Stimulated activated naive CD4-positive, alpha-beta T cell treated with Interleukin-2 at 50 U/mL for 16 hours (primary cell): ENCODE measurements at regions not wholly inside any gene's neighbourhood (a gene's known extent, or its start where the extent isn't known, plus 50 kb on each side); places are given as distances from the start of the nearest gene placed in this dataset.

Source experiments
- DNase-seq: peaks from one replicate; lab custom pipeline; 2025; lab: John Stamatoyannopoulos, UW

- DNase-seq = no peak
Observed at GRCh38 chr11:69917529-69917928, 98.3 kb upstream of the FGF3 start.

DNA sequence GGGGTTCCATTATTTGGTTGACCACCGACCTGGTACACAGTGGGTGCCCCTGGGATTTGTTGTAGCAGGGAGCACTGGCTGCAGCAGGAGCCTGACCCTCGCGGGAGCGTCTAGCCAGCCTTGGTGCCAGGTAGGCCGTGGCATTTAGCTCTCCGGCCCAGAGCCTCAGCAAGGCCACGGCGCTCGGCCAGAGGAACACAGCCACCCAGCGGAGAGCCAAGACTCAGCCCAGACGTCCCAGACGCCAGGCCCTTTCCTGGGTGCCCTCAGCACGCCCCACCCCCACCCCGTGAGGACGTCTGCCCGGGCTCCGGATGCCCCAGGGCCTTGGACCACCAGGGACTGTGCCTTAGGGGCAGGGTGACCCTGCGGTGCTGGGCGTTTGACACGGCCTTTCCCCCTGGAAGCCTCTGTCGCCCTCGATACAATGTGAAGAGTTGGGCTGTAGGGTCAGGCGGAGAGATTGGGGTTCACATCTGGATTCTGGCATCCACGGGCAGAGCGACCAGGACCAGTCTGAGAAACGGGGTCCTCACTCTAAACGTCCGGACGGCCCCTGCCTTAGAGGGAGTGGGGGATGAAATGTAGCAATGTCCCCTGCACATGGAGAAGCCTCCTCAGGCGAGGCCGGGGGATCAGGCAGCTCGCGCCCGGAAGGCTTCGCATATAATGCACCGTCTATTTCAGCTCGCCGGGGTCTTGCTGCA is 99.2 kb upstream of the FGF3 start:
- no peak for DNase-seq

- DNase-seq = peak; percentile 50
Observed at GRCh38 chr11:69918938-69919650, 99.9 kb upstream of the FGF3 start.

DNA sequence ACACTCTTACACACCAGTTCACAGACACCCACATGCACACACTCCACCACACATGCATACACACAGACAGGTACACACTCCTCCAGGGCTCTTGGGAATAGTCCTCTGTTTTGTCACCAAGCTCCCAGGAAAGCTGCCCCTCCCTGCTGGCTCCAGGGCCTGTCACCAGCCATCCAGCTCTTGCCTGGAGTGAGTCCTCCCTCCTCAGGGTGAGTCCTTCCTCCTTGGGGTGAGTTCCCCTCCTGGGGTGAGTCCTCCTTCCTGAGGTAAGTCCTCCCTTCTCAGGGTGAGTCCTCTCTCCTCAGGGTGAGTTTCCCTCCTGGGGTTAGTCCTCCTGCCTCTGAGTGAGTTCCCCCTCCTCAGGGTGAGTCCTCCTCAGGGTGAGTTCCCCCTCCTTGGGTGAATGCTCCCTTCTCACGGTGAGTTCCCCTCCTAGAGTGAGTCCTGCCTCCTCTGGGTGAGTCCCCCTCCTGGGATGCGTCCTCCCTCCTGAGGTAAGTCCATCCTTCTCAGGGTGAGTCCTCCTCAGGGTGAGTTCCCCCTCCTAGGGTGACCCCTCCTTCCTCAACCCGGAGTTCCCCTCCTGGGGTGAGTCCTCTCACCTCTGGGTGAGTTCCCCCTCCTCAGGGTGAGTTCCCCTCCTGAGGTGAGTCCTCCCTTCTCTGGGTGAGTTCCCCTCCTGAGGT is 100.6 kb upstream of the FGF3 start:
- no peak for DNase-seq

DNA sequence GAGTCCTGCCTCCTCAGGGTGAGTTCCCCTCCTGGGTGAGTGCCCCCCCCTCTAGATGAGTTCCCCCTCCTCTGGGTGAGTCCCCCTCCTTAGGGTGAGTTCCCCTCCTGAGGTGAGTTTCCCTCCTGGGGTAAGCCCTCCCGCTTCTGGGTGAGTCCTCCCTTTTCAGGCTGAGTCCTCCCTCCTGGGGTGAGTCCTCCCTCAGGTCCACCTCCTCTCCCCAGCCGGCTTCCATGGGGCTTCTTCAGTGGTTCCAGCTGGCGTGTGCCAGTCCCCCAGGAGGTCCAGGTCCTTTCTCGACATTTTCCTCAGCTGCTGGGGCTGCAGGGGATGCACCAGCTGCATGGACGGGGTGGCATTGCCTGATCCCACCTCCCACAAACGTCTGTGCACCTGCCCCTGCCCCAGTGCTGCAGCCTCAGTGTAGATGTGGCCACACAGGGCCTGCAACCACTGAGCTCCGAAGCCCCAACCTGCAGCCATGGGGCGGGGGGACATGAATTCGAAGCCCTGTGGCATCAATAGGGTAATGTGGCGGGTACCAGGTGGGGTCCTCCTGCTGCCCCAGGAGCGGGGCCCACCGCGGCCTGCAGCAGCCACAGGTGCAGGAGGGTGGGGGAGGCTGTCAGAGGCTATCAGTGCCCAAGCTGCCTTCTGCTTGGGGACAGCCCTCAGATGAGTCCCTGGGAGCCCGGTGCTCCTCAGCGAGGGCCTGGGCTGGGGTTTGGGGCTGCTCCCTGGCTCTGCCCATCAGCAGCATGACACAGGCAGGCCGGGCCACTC is 101.3 kb upstream of the FGF3 start:
- no peak for DNase-seq

GRCh38 chr11:69921128-69922014 is 102.2 kb upstream of the FGF3 start:
- DNase-seq = no peak

DNA sequence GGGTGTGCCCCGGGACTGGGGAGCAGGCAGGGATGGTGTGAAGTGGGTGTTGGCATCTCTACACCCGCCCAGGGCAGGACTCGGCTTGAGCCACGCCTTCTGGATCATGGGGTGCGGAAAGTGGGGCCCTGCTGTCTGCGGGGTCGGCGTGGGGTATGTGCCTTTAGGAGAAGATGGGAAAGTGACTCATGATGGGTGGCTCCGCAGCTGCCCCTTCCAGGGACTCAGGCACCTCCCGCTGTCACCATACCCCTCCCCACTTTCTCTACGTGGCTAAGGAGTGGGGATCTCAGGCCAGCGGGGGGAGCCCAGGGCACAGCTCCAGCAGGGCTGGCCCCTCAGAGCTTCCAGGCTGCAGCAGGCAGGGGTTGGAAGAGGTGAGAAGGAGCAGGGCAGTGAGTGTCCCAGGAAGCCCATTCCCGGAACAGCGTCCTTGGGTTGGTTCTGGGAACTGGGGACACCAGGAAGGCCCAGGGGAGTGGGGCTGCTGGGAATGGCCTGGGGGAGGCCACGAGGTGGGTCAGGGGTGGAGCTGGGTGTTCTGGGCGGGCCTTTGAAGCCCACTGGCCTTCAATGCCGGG is 102.9 kb upstream of the FGF3 start:
- DNase-seq = no peak

DNA sequence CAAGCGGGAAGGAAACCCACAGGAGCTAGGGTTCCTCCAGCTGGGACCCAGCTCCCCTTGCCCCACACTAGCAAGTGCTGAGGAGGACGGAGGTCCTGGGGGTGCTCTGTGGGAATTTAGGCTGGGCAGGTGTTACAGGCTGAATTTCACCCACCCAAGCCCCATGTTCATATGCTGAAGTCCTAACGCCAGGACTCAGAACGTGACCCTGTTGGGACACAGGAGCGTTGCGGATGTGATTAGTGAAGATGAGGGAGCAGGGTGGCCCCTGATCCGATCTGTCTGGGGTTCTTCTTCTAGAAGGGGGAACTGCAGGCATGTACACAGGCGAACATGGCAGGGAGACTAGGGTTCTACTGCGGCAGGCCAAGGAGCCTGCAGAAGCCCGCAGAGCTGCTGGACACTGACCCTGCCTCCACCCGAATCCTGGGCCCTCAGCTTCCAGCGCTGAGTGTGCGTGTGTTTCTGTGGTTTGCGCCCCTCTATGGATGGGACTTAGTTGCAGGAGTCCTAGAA is 103.4 kb upstream of the FGF3 start:
- no peak for DNase-seq

DNA sequence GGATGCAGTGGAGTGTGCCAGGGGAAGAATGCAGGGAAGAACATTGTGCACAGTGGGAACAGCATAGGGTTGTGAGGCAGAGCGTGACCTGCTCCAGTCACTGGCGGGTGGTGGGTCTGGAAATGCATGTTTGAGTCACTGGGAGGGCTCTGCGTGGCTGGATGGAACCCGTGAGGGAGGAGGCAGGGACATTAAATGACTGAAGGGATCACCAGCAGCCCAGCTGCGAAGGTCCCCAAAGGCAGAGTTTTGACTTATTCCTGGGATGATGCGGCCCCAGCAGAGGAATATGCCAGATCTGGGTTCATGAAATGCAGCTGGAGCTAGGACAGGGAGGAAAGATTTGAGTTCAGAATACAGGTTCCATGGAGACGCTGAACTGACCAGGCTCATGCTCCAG is 104.0 kb upstream of the FGF3 start:
- DNase-seq = no peak

DNA sequence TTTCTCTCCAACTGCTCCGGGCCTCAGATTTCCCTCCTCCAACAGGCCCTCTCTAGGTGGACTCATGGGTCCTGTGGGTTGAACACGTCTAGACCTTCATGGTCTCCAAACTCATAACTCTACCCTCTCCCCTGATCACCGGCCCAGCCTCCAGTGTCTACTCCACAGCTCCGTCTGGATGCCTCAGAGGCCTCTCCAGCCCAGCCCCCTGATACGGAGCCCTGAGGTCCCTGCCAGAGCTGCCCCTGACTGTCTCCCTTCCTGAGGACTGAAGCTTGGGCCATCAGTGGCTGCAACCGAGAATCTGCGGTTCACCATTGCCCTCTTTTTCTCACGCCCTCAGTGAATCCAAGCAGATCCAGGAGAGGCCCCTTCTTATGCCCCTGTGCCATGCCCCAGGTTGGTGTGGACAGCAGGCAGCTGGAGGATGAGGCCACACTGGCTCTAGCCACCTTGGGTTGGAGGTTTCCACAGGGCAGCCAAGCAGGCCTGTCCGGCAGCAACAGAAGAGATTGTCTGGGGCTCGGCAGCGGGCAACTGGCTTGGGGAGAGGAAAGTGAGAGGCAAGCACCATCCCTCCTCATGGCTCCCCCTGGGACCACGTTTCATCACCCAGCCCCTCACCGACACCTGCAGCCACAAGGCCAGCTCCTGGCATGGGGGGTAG is 104.6 kb upstream of the FGF3 start:
- no peak for DNase-seq

- DNase-seq = no peak
Observed at GRCh38 chr11:69924308-69925161, 105.3 kb upstream of the FGF3 start.

DNA sequence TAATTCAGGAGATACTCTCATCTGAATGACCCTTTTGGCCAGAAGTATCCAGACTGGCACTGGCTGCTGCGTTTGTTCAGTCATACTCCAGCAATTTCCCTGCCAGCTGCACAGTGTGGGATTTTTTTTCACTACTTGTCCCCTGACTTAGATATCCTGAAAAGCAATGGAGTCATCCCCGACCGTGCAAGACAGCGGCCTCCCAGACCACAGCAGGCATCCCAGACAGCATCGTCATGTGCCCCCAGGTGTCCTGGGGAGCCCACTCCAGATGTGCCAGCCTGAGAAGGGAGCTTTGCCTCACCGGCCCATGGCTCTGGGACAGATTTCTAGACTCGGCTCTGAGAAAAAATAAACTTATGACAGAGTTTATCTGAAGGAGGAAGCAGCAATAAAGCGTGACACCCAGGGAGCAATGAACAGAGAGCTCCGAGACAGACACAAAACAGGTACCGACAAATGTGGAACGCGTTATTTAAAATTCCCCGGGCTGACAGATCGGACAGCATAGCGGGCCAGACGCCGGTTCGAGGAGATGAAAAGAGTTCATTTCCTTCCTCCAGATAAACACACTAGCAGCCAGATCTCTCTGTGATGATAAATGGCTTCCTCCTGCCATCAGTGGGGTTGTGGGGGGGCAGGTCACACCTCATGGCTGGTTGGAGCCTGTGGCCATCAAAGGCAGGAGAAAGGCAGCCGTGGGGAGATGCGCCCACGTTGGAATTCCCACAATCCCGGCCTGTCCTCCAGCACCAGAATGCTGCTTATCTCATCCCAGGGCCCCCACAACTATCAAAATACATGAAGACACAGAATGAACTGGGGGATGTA is 106.4 kb upstream of the FGF3 start:
- DNase-seq = no peak

- no peak for DNase-seq
Observed at GRCh38 chr11:69926376-69927050, 107.3 kb upstream of the FGF3 start.

- no peak for DNase-seq
Observed at GRCh38 chr11:69928121-69928520, 108.9 kb upstream of the FGF3 start.

GRCh38 chr11:69928975-69929374 is 109.8 kb upstream of the FGF3 start:
- no peak for DNase-seq

GRCh38 chr11:69930081-69931059 is 111.2 kb upstream of the FGF3 start:
- no peak for DNase-seq
